AG09309 (cell line): ENCODE measurements at regions not wholly inside any gene's neighbourhood (a gene's known extent, or its start where the extent isn't known, plus 50 kb on each side); places are given as distances from the start of the nearest gene placed in this dataset.

Experiments
- DNase-seq: peaks from one replicate; pipeline ENCODE4 v3.0.0-alpha.2; 2010; ENCODE audit warnings: low read depth
- H3K4me3 ChIP-seq: 2 replicates; pipeline ENCODE4 v1.5.1; 2011; ENCODE audit warnings: mild to moderate bottlenecking, low read depth, low read length, moderate library complexity; ENCODE audit not compliant: control insufficient read depth
- CTCF ChIP-seq: IDR thresholded peaks from 2 replicates; pipeline ENCODE4 v1.5.1; 2011; ENCODE audit warnings: mild to moderate bottlenecking, low read depth, low read length, inconsistent platforms; ENCODE audit not compliant: insufficient read depth, control insufficient read depth; ENCODE audit errors: missing control alignments

GRCh38 chr5:112472614-112473013 is 53.5 kb upstream of the EPB41L4A start:
- DNase-seq, result no peak
- TF ChIP-seq CTCF, result no peak
- H3K4me3 ChIP-seq, result no peak overlapping the region

- no peak for TF ChIP-seq CTCF
- DNase-seq, result no peak
- no peak overlapping the region for H3K4me3 ChIP-seq
These were observed 54.9 kb upstream of the EPB41L4A start for GRCh38 chr5:112473989-112474388.

GRCh38 chr5:112475747-112476365 is 56.8 kb upstream of the EPB41L4A start:
- no peak overlapping the region for H3K4me3 ChIP-seq
- no peak for TF ChIP-seq CTCF
- DNase-seq, result no peak

- no peak for DNase-seq
- H3K4me3 ChIP-seq, result no peak overlapping the region
- no peak for TF ChIP-seq CTCF
These were observed 60.3 kb upstream of the EPB41L4A start for GRCh38 chr5:112479418-112479817.

GRCh38 chr5:112480501-112480900 is 61.4 kb upstream of the EPB41L4A start:
- no peak for DNase-seq
- no peak overlapping the region for H3K4me3 ChIP-seq
- TF ChIP-seq CTCF, result no peak

- no peak for DNase-seq
- TF ChIP-seq CTCF, result no peak
These were observed 64.6 kb upstream of the EPB41L4A start for GRCh38 chr5:112483704-112484103.

GRCh38 chr5:112485934-112486355 is 66.9 kb upstream of the EPB41L4A start:
- H3K4me3 ChIP-seq, result no peak overlapping the region
- TF ChIP-seq CTCF, result no peak
- no peak for DNase-seq

More at GRCh38 chr5:112483704-112484103, 64.6 kb upstream of the EPB41L4A start:
- no peak overlapping the region for H3K4me3 ChIP-seq
